ENCODE measurements at regions not wholly inside any gene's neighbourhood (a gene's known extent, or its start where the extent isn't known, plus 50 kb on each side); places are given as distances from the start of the nearest gene placed in this dataset.

GRCh38 chr12:73973486-73973885 lies 564.1 kb upstream of the ATXN7L3B start:
- no peak for TF ChIP-seq POLR2A (IDR thresholded peaks at IDR 0.05)
- TF ChIP-seq CTCF (IDR thresholded peaks at IDR 0.05): no peak

Measured in tibial nerve (tissue), 3 donors.